B cell (primary cell): ENCODE measurements at regions not wholly inside any gene's neighbourhood (a gene's known extent, or its start where the extent isn't known, plus 50 kb on each side); places are given as distances from the start of the nearest gene placed in this dataset.

Source experiments
- ATAC-seq: fragments of 200-7000 bp; cut with Tn5 transposase; one replicate; pipeline ENCODE4 v1.10.0; 2021; ENCODE audit warnings: low read depth, mild to moderate bottlenecking, moderate number of reproducible peaks, moderate library complexity
- CTCF ChIA-PET: fragments of 350-600 bp; sonication (Branson Sonifier 250); formaldehyde crosslinking; loops from one replicate; lab custom pipeline; 2021; ENCODE audit warnings: antibody characterized with exemption, inconsistent platforms; lab: Charles Lee
- POLR2A ChIA-PET: fragments of 350-600 bp; sonication (Branson Sonifier 250); formaldehyde crosslinking; loops from one replicate; lab custom pipeline; 2021; ENCODE audit warnings: antibody characterized with exemption; lab: Charles Lee
- DNase-seq: peaks from one replicate; pipeline ENCODE4 v3.0.0; 2013
- H2AFZ ChIP-seq: 2 replicates; pipeline ENCODE4 v1.6.1; 2012; ENCODE audit warnings: mild to moderate bottlenecking, low read depth, low read length; ENCODE audit not compliant: insufficient read depth, poor library complexity, severe bottlenecking
- H3K27ac ChIP-seq, 2 donors: 1 replicate in 1 of 2; 2 replicates in 1 of 2; pipeline ENCODE4 v1.5.1; 2012 to 2013; ENCODE audit warnings: low read length in 2 of 2, mild to moderate bottlenecking in 2 of 2, moderate library complexity in 1 of 2
- H3K27me3 ChIP-seq, 4 experiments: fragments of 200-600 bp in 1 of 4; sonication (generic) in 1 of 4; replicated peaks in 1 of 4; 1 replicate in 2 of 4; 2 replicates in 2 of 4; pipeline versions ENCODE4 v1.6.1 to v1.7.0; 2013 to 2016; ENCODE audit warnings: low read length in 3 of 4, mild to moderate bottlenecking in 2 of 4, mixed read lengths in 1 of 4, moderate library complexity in 1 of 4; ENCODE audit not compliant: insufficient read depth in 4 of 4, control insufficient read depth in 3 of 4; ENCODE audit errors: control extremely low read depth in 1 of 4
- H3K36me3 ChIP-seq, 2 experiments: replicated peaks in 1 of 2; 1 replicate in 1 of 2; 2 replicates in 1 of 2; pipeline versions ENCODE4 v1.6.1 to v1.7.1; 2013; ENCODE audit warnings: low read length in 1 of 2; ENCODE audit not compliant: insufficient read depth in 2 of 2, control insufficient read depth in 1 of 2; ENCODE audit errors: control extremely low read depth in 1 of 2, extremely low read depth in 1 of 2
- H3K4me1 ChIP-seq, 2 donors: fragments of 200-600 bp in 1 of 2; sonication (generic) in 1 of 2; 1 replicate in 1 of 2; 2 replicates in 1 of 2; pipeline versions ENCODE4 v1.5.1 to v1.6.1; 2013 to 2017; ENCODE audit warnings: low read length in 2 of 2; ENCODE audit not compliant: control insufficient read depth in 2 of 2, insufficient read depth in 2 of 2
- H3K4me2 ChIP-seq: replicated peaks from 2 replicates; pipeline ENCODE3; 2012; ENCODE audit warnings: mild to moderate bottlenecking, low read depth, low read length; ENCODE audit not compliant: poor library complexity, severe bottlenecking
- H3K4me3 ChIP-seq, 5 experiments: fragments of 200-600 bp in 1 of 5; sonication (generic) in 1 of 5; 1 replicate in 3 of 5; 2 replicates in 2 of 5; pipeline versions ENCODE4 v1.5.1 to v1.7.0; 2011 to 2016; ENCODE audit warnings: low read length in 4 of 5, mild to moderate bottlenecking in 4 of 5, low read depth in 2 of 5, control low read depth in 1 of 5, moderate library complexity in 1 of 5; ENCODE audit not compliant: insufficient read depth in 1 of 5; ENCODE audit errors: control extremely low read depth in 1 of 5, extremely low read depth in 1 of 5
- H3K79me2 ChIP-seq: fragments of 200-600 bp; sonication (generic); one replicate; pipeline ENCODE4 v1.6.0; 2016; ENCODE audit warnings: low read length; ENCODE audit not compliant: control insufficient read depth, insufficient read depth
- H3K9ac ChIP-seq: fragments of 200-600 bp; sonication (generic); 2 replicates; pipeline ENCODE4 v1.6.1; 2017; ENCODE audit warnings: mild to moderate bottlenecking, low read length, moderate library complexity
- H3K9me3 ChIP-seq, 3 donors: one replicate each; pipeline versions ENCODE4 v1.6.1 to v1.7.1; 2013; ENCODE audit warnings: low read length in 2 of 3; ENCODE audit not compliant: control insufficient read depth in 2 of 3, insufficient read depth in 1 of 3; ENCODE audit errors: control extremely low read depth in 1 of 3
- H4K20me1 ChIP-seq: 2 replicates; pipeline ENCODE4 v1.6.0; 2012; ENCODE audit warnings: mild to moderate bottlenecking, low read length; ENCODE audit not compliant: insufficient read depth, control insufficient read depth, poor library complexity, severe bottlenecking
- H3K27ac Mint-ChIP-seq: one replicate; pipeline ENCODE4 v1.8.0; 2021; ENCODE audit warnings: mixed read lengths
- H3K27me3 Mint-ChIP-seq: one replicate; pipeline ENCODE4 v1.8.0; 2021; ENCODE audit warnings: mixed read lengths
- H3K4me1 Mint-ChIP-seq: one replicate; pipeline ENCODE4 v1.8.0; 2021; ENCODE audit warnings: mixed read lengths
- H3K4me3 Mint-ChIP-seq: one replicate; pipeline ENCODE4 v1.8.0; 2021; ENCODE audit warnings: mixed read lengths
- H3K9me3 Mint-ChIP-seq: one replicate; pipeline ENCODE4 v1.8.0; 2022; ENCODE audit warnings: mixed read lengths; ENCODE audit not compliant: insufficient read depth
- CTCF ChIP-seq: fragments of 200-600 bp; IDR thresholded peaks from one replicate; pipeline ENCODE4 v1.8.0; 2022; ENCODE audit warnings: antibody characterized with exemption, mild to moderate bottlenecking
- EZH2 ChIP-seq: IDR thresholded peaks from 2 replicates; pipeline ENCODE4 v1.6.1; 2012; ENCODE audit warnings: borderline replicate concordance, low read depth, mild to moderate bottlenecking, moderate library complexity, low read length; ENCODE audit not compliant: insufficient read depth, poor library complexity, severe bottlenecking
- WGBS: methylation state at CpG from one replicate; pipeline ENCODE4 v1.1.5; 2013; ENCODE audit warnings: missing lambda C conversion rate; ENCODE audit not compliant: insufficient coverage; 5-methylcytosine and 5-hydroxymethylcytosine counted together
- intact Hi-C: fragments of 100-400 bp; cut with micrococcal nuclease; formaldehyde crosslinking; loops from one replicate; pipeline ENCODE4 v1.10.0; 2022

GRCh38 chr2:7771781-7772180 is 854.6 kb downstream of the RNF144A start:
- H3K27me3 Mint-ChIP-seq = peaks cover 7% of the 10 kb centered on the region
- CTCF ChIA-PET = no interaction called here
- WGBS = 86% methylated on average over 3 of the region's 5 CpGs
- no peaks in the 10 kb centered on the region for H3K9me3 Mint-ChIP-seq
- no peaks in the 10 kb centered on the region for H4K20me1 ChIP-seq
- H3K9me3 ChIP-seq = peaks cover 0 to 8% (median 0%) of the 10 kb centered on the region in 3 donors
- H3K4me1 ChIP-seq = no peaks in the 10 kb centered on the region
- no peak overlapping the region for H3K4me3 Mint-ChIP-seq
- H3K27ac ChIP-seq = no peak overlapping the region
- H3K4me3 ChIP-seq = no peak overlapping the region
- peaks cover 0 to 2% (median 0%) of the 10 kb centered on the region in 4 experiments for H3K27me3 ChIP-seq
- no peak overlapping the region for H3K9ac ChIP-seq
- no peaks in the 10 kb centered on the region for H3K4me1 Mint-ChIP-seq
- POLR2A ChIA-PET = no interaction called here
- DNase-seq = no peak
- no peak overlapping the region for H3K27ac Mint-ChIP-seq
- H3K79me2 ChIP-seq = no peaks in the 10 kb centered on the region
- no peak for TF ChIP-seq EZH2
- no peak for TF ChIP-seq CTCF
- no peak for ATAC-seq
- no peak overlapping the region for H2AFZ ChIP-seq
- intact Hi-C loops = no loop called here
- H3K36me3 ChIP-seq = no peaks in the 10 kb centered on the region
- H3K4me2 ChIP-seq = no peak overlapping the region

GRCh38 chr2:7773362-7774360 is 856.4 kb downstream of the RNF144A start:
- H3K27ac Mint-ChIP-seq = no peak overlapping the region
- H3K9me3 Mint-ChIP-seq = no peaks in the 10 kb centered on the region
- ATAC-seq (no peak), DNase-seq (no peak)
- 56% methylated on average over 6 of the region's 12 CpGs for WGBS
- CTCF ChIA-PET = no interaction called here
- no peak overlapping the region for H3K4me2 ChIP-seq
- no peak overlapping the region for H3K4me3 Mint-ChIP-seq
- H3K4me1 Mint-ChIP-seq = no peaks in the 10 kb centered on the region
- intact Hi-C loops = no loop called here
- no peaks in the 10 kb centered on the region for H3K79me2 ChIP-seq
- no peaks in the 10 kb centered on the region for H4K20me1 ChIP-seq
- no peaks in the 10 kb centered on the region for H3K36me3 ChIP-seq
- H3K27ac ChIP-seq = no peak overlapping the region
- no peak overlapping the region for H3K4me3 ChIP-seq
- peaks cover 0 to 3% (median 0%) of the 10 kb centered on the region in 3 donors for H3K9me3 ChIP-seq
- no peak overlapping the region for H2AFZ ChIP-seq
- no peak overlapping the region for H3K9ac ChIP-seq
- H3K4me1 ChIP-seq = no peaks in the 10 kb centered on the region
- peaks cover 7% of the 10 kb centered on the region for H3K27me3 Mint-ChIP-seq
- H3K27me3 ChIP-seq = peaks cover 0 to 2% (median 0%) of the 10 kb centered on the region in 4 experiments
- TF ChIP-seq EZH2 (no peak), CTCF (no peak)
- POLR2A ChIA-PET = no interaction called here
